DOHH2 (cell line): ENCODE measurements at regions not wholly inside any gene's neighbourhood (a gene's known extent, or its start where the extent isn't known, plus 50 kb on each side); places are given as distances from the start of the nearest gene placed in this dataset.

Experiments
- EZH2phosphoT487 ChIP-seq: fragments of 200-600 bp; sonication (generic); IDR thresholded peaks from 2 replicates; pipeline ENCODE4 v1.6.1; 2017; ENCODE audit warnings: borderline replicate concordance, mild to moderate bottlenecking, antibody characterized with exemption, low read length, moderate library complexity, mixed read lengths
- TF ChIP-seq, protein P1 (sequence below): fragments of 200-600 bp; sonication (generic); IDR thresholded peaks from one replicate; pipeline ENCODE4 v1.5.1; 2014; ENCODE audit warnings: antibody characterized with exemption, mild to moderate bottlenecking, low read depth, low read length; ENCODE audit not compliant: poor library complexity, severe bottlenecking

GRCh38 chr5:128613766-128614165, 75.7 kb upstream of the FBN2 start:
- TF ChIP-seq, protein P1, sequence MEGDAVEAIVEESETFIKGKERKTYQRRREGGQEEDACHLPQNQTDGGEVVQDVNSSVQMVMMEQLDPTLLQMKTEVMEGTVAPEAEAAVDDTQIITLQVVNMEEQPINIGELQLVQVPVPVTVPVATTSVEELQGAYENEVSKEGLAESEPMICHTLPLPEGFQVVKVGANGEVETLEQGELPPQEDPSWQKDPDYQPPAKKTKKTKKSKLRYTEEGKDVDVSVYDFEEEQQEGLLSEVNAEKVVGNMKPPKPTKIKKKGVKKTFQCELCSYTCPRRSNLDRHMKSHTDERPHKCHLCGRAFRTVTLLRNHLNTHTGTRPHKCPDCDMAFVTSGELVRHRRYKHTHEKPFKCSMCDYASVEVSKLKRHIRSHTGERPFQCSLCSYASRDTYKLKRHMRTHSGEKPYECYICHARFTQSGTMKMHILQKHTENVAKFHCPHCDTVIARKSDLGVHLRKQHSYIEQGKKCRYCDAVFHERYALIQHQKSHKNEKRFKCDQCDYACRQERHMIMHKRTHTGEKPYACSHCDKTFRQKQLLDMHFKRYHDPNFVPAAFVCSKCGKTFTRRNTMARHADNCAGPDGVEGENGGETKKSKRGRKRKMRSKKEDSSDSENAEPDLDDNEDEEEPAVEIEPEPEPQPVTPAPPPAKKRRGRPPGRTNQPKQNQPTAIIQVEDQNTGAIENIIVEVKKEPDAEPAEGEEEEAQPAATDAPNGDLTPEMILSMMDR = no peak
- no peak for TF ChIP-seq EZH2phosphoT487
